ENCODE measurements at regions not wholly inside any gene's neighbourhood (a gene's known extent, or its start where the extent isn't known, plus 50 kb on each side); places are given as distances from the start of the nearest gene placed in this dataset.

GRCh38 chr2:2860589-2861300, 516.9 kb downstream of the EIPR1 start (continued):
- TF ChIP-seq MGA (IDR thresholded peaks at IDR 0.05) (0 out of 2 replicates have a peak, but pooled peaks have one; percentile 26), ESRRB (CRISPR knock-in tag; IDR thresholded peaks at IDR 0.05; ENCODE audit: borderline replicate concordance) (no peak), FOXK1 (CRISPR knock-in tag; IDR thresholded peaks at IDR 0.05; ENCODE audit: borderline replicate concordance) (no peak), MXD1 (CRISPR knock-in tag; IDR thresholded peaks at IDR 0.05; ENCODE audit: borderline replicate concordance, poor library complexity, severe bottlenecking) (no peak), SNAPC5 (CRISPR knock-in tag; IDR thresholded peaks at IDR 0.05) (no peak), ZBTB8A (IDR thresholded peaks at IDR 0.05; ENCODE audit: partially characterized antibody) (no peak), PRPF4 (IDR thresholded peaks at IDR 0.05; ENCODE audit: insufficient read depth, low read depth, low read length, poor library complexity, severe bottlenecking) (no peak), USF2 (CRISPR knock-in tag; IDR thresholded peaks at IDR 0.05) (peak; percentile 60; the same call in 1 of the 2 replicates), NFXL1 (CRISPR knock-in tag; IDR thresholded peaks at IDR 0.05) (no peak), TFE3 (CRISPR knock-in tag; IDR thresholded peaks at IDR 0.05) (peak; percentile 81), USF1 (CRISPR knock-in tag; IDR thresholded peaks at IDR 0.05) (peak; percentile 84)

Data from K562 (cell line).